ENCODE measurements at regions not wholly inside any gene's neighbourhood (a gene's known extent, or its start where the extent isn't known, plus 50 kb on each side); places are given as distances from the start of the nearest gene placed in this dataset.

- TF ChIP-seq CTCF (IDR thresholded peaks at IDR 0.05) (no peak), POLR2A (IDR thresholded peaks at IDR 0.05) (no peak)
Measured at GRCh38 chr3:117045143-117045542, 335.6 kb downstream of the TUSC7 start.

All from adrenal gland (tissue), 5 donors.